ENCODE measurements at regions not wholly inside any gene's neighbourhood (a gene's known extent, or its start where the extent isn't known, plus 50 kb on each side); places are given as distances from the start of the nearest gene placed in this dataset.

DNA sequence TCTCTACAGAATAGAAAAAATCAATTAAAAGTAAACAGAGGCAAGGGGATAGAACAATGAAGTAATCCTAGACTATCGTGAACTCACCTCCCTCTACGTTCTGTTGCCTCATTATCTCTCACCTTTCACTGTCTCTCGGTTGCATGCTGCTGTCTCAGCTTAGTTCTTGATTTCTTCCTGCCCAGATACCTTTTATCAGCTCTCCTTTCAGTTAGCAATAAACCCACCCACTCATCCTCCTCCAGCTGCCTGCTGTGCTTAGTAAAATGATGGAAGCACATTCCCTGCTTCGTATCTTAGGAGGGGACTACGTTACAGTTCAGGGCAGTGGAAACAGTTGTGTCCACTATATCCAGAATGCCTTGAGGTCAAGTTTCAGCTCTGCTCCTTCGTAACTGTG, 1709.5 kb upstream of the AGA start:
- TF ChIP-seq POLR2AphosphoS5 (IDR thresholded peaks at IDR 0.05) (no peak), POLR2A (IDR thresholded peaks at IDR 0.05) (no peak), CTCF (IDR thresholded peaks at IDR 0.05) (no peak), EP300 (IDR thresholded peaks at IDR 0.05) (no peak)
